Loucy (cell line): ENCODE measurements at regions not wholly inside any gene's neighbourhood (a gene's known extent, or its start where the extent isn't known, plus 50 kb on each side); places are given as distances from the start of the nearest gene placed in this dataset.

Source experiments
- H2AFZ ChIP-seq: fragments of 200-600 bp; sonication (generic); 2 replicates; pipeline ENCODE4 v1.6.0; 2016; ENCODE audit warnings: antibody characterized with exemption, mild to moderate bottlenecking, low read length, moderate library complexity
- H3F3A ChIP-seq: fragments of 200-600 bp; 2 replicates; pipeline ENCODE4 v1.6.0; 2016; ENCODE audit warnings: antibody characterized with exemption, low read depth, mild to moderate bottlenecking
- H3K27me3 ChIP-seq: fragments of 200-600 bp; sonication (generic); 2 replicates; pipeline ENCODE4 v1.6.1; 2014; ENCODE audit warnings: low read length, mild to moderate bottlenecking; ENCODE audit not compliant: insufficient read depth, poor library complexity, severe bottlenecking
- H3K36me3 ChIP-seq: fragments of 200-600 bp; sonication (generic); 2 replicates; pipeline ENCODE4 v1.6.1; 2016; ENCODE audit warnings: low read length; ENCODE audit not compliant: insufficient read depth
- H3K4me1 ChIP-seq: fragments of 200-600 bp; sonication (generic); 2 replicates; pipeline ENCODE4 v1.5.1; 2014; ENCODE audit warnings: low read length, mild to moderate bottlenecking; ENCODE audit not compliant: insufficient read depth, poor library complexity, severe bottlenecking
- H3K4me2 ChIP-seq: fragments of 200-600 bp; sonication (generic); 2 replicates; pipeline ENCODE4 v1.6.0; 2014; ENCODE audit warnings: antibody characterized with exemption, low read length, low read depth, mild to moderate bottlenecking; ENCODE audit not compliant: poor library complexity, severe bottlenecking
- H3K4me3 ChIP-seq: fragments of 200-600 bp; sonication (generic); 2 replicates; pipeline ENCODE4 v1.5.1; 2014; ENCODE audit warnings: low read length, mild to moderate bottlenecking, mixed read lengths; ENCODE audit not compliant: poor library complexity, severe bottlenecking
- H3K79me2 ChIP-seq: fragments of 200-600 bp; sonication (generic); 2 replicates; pipeline ENCODE4 v1.6.1; 2014; ENCODE audit warnings: low read length; ENCODE audit not compliant: insufficient read depth
- H3K9ac ChIP-seq: fragments of 200-600 bp; sonication (generic); 2 replicates; pipeline ENCODE4 v1.6.0; 2014; ENCODE audit warnings: mild to moderate bottlenecking, low read depth, low read length, moderate library complexity; ENCODE audit not compliant: poor library complexity, severe bottlenecking
- H3K9me2 ChIP-seq: fragments of 200-600 bp; sonication (generic); replicated peaks from 2 replicates; pipeline ENCODE4 v1.6.1; 2016; ENCODE audit warnings: low read depth, low read length, mixed read lengths
- H3K9me3 ChIP-seq: fragments of 200-600 bp; sonication (generic); 2 replicates; pipeline ENCODE4 v1.6.1; 2014; ENCODE audit warnings: mild to moderate bottlenecking, antibody characterized with exemption, low read length, low read depth; ENCODE audit not compliant: insufficient read depth
- H4K20me1 ChIP-seq: fragments of 200-600 bp; sonication (generic); 2 replicates; pipeline ENCODE4 v1.6.0; 2014; ENCODE audit warnings: antibody characterized with exemption, low read length, mild to moderate bottlenecking; ENCODE audit not compliant: insufficient read depth, poor library complexity, severe bottlenecking
- CTCF ChIP-seq: fragments of 200-600 bp; sonication (generic); conservative IDR thresholded peaks from 2 replicates; pipeline ENCODE4 v1.5.1; 2014; ENCODE audit warnings: mild to moderate bottlenecking, antibody characterized with exemption, low read length
- EZH2phosphoT487 ChIP-seq: fragments of 200-600 bp; IDR thresholded peaks from 2 replicates; pipeline ENCODE4 v1.6.1; 2018; ENCODE audit warnings: antibody characterized with exemption, mild to moderate bottlenecking, moderate library complexity, borderline replicate concordance

DNA sequence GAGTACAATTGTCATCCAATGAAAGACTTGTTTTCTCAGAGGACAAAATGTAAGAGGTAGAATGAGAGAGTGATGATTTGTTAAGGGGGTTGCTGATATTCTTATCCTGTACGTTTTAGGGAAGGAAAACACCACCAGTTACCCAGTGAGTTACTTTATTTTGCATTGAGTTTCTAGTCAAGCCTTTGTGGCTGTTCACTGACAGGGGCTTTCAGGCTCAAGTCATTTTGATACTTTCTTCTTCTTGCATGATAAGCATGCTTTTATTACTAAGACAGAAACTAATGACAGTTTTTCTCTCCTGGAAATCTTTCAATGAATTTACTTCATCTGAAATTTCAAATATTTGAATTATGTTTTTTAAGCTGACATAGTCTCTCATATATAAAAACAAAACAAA, 710.2 kb upstream of the POM121L12 start:
- no peaks in the 10 kb centered on the region for H3K27me3 ChIP-seq
- no peaks in the 10 kb centered on the region for H3K36me3 ChIP-seq
- H3K4me2 ChIP-seq, result no peak overlapping the region
- no peaks in the 10 kb centered on the region for H3K9me2 ChIP-seq
- no peak overlapping the region for H3K4me3 ChIP-seq
- H3K9me3 ChIP-seq, result no peaks in the 10 kb centered on the region
- no peaks in the 10 kb centered on the region for H4K20me1 ChIP-seq
- H3K4me1 ChIP-seq, result no peaks in the 10 kb centered on the region
- H3K79me2 ChIP-seq, result no peaks in the 10 kb centered on the region
- H3K9ac ChIP-seq, result no peak overlapping the region
- H3F3A ChIP-seq, result no peaks in the 10 kb centered on the region
- no peak for TF ChIP-seq CTCF
- no peak for TF ChIP-seq EZH2phosphoT487
- no peak overlapping the region for H2AFZ ChIP-seq

GRCh38 chr7:52323202-52323746, 712.2 kb upstream of the POM121L12 start:
- Histone ChIP-seq H4K20me1 (no peaks in the 10 kb centered on the region), H3K9me3 (no peaks in the 10 kb centered on the region), H3K27me3 (no peaks in the 10 kb centered on the region), H3K4me3 (no peak overlapping the region), H3K79me2 (no peaks in the 10 kb centered on the region), H2AFZ (no peak overlapping the region), H3F3A (no peaks in the 10 kb centered on the region), H3K4me2 (no peak overlapping the region), H3K36me3 (no peaks in the 10 kb centered on the region), H3K9ac (no peak overlapping the region), H3K4me1 (no peaks in the 10 kb centered on the region), H3K9me2 (no peaks in the 10 kb centered on the region)
- no peak for TF ChIP-seq EZH2phosphoT487
- no peak for TF ChIP-seq CTCF

GRCh38 chr7:52320610-52321009, 714.8 kb upstream of the POM121L12 start:
- Histone ChIP-seq H3F3A (no peaks in the 10 kb centered on the region), H3K9ac (no peak overlapping the region), H3K9me2 (no peaks in the 10 kb centered on the region), H4K20me1 (no peaks in the 10 kb centered on the region), H3K27me3 (no peaks in the 10 kb centered on the region), H2AFZ (no peak overlapping the region), H3K4me3 (no peak overlapping the region), H3K9me3 (no peaks in the 10 kb centered on the region), H3K79me2 (no peaks in the 10 kb centered on the region), H3K4me2 (no peak overlapping the region), H3K4me1 (no peaks in the 10 kb centered on the region), H3K36me3 (no peaks in the 10 kb centered on the region)
- TF ChIP-seq EZH2phosphoT487, result no peak
- no peak for TF ChIP-seq CTCF
